HG02678 (cell line): ENCODE measurements at regions not wholly inside any gene's neighbourhood (a gene's known extent, or its start where the extent isn't known, plus 50 kb on each side); places are given as distances from the start of the nearest gene placed in this dataset.
"Not testable (repeated sequence)": the region's sequence is repeated elsewhere in the genome, so short reads cannot be mapped to it uniquely, and the experiment has no call there.

ENCODE experiments used
- ATAC-seq: cut with Tn5 transposase; IDR thresholded peaks from one replicate; pipeline ENCODE4 v1.9.1; 2021; ENCODE audit warnings: mild to moderate bottlenecking, moderate library complexity; ENCODE audit not compliant: unreplicated experiment

DNA sequence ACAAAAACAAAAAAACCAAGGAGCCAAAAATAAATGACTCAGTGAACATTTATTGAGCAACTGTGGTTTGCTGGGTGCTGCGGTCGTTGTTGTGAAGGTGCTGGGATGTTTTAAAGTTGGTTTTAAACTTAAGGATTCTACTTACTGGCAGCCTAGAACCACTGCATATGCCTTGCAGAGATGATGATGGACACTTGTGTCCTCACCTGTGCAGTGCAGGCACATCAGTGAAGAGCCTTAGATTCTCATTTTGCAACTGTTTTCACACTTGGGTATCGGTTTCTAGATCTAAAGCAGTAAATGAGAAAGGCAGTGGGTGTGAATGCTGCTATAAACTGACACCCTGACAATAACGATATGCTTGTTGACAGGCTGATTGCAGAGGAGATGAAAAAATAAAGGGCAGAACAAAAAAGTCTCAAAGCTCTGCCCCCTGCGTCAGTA lies 68.8 kb downstream of the UTRN start:
- peak; percentile 71 for ATAC-seq

DNA sequence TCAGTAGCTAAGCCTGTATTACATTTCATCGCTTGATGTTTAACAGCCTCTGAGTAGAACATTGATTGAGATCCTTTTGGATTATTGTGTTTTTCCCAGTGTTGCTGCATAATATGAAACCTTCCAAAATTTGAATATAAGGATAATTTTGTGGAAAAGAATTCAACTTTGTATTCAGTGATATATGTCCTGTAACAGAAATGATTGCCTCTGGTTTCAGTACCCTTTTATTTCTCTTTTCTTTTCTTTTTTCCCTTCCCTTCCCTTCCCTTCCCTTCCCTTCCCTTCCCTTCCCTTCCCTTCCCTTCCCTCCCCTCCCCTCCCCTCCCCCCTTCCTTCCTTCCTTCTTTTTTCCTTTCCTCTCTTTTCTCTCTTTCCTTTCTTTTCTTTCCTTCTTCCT lies 74.6 kb downstream of the UTRN start:
- ATAC-seq, result no peak

DNA sequence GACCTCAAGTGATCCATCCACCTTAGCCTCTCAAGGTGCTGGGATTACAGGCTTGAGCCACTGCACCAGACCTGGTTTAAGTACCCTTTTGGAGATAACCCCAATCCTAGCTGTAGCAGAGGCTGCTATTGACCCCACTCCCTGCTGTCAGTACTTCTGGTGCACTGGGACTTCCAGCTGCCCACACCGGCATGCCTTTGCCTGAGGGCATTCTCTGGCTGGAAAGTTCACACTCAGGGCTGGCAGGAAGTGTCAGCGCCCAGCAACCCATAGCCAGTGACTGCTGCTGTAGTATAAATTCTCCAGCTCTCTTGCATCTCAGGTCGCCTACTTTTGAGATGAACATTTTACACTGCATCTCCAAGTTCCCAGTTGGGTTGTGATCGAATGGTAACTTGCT lies 75.3 kb downstream of the UTRN start:
- ATAC-seq, result no peak

DNA sequence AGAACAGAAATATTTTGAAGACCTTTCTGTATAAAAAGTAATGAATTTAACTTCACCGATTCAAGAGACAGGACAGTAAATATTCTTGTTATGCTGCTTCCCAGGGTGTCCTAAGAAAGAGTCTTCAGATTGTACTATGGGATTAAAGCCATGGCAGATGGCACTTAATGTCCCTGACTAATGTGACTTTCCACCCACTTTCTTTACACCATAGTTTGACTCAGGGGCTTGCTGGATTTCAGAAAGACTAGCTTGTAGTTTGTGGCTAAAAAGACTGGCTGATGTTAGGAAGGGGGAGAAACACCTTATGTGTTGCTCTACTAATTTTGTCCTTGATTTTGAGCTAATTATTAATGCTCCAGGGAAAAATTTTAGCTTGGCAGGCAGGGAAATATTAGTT lies 75.9 kb downstream of the UTRN start:
- no peak for ATAC-seq

DNA sequence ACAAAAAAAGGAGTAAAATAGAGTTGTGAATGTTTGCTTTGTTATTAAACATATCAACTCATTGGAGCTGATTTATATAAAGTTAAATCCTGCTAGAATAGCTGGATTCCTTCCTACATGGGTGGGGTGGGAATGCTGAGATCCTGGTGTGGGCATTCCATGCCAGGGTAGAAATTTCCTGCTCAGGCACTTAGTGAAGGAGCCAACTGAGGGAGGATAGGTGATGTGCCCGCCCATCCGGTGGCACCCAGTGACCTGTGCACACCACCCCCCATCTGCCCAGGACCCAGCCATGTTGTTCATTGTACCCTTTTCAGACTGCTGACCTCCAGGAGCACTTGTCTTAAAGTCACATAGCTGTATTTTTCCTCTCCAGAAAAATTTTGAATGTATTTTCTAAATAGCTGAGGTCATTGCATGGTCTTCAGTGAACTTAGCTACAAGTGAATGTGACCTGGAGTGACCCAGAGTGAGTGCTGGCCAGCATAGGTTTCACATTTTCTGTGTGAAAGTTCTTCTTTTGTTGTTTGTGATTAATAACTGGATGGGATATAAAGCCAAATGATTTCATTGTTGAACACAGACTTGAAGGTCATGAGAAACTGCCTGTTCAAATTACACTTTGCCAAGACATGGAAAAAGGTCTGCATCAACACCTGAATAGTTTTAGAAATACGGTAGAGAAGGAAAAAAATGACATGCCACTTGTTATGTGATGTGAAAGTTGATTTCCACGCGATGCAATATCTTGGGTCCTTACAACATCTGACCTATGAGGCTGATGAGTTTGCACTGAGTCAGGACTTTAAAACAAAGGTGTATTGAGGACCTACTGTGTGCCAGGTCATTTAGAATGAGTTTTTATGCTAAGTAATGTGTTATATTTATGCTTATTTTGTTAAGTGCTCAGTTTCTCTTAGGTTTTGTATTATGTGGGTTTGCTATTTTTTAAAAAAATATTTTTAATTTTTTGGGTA lies 77.2 kb downstream of the UTRN start:
- ATAC-seq, result no peak

DNA sequence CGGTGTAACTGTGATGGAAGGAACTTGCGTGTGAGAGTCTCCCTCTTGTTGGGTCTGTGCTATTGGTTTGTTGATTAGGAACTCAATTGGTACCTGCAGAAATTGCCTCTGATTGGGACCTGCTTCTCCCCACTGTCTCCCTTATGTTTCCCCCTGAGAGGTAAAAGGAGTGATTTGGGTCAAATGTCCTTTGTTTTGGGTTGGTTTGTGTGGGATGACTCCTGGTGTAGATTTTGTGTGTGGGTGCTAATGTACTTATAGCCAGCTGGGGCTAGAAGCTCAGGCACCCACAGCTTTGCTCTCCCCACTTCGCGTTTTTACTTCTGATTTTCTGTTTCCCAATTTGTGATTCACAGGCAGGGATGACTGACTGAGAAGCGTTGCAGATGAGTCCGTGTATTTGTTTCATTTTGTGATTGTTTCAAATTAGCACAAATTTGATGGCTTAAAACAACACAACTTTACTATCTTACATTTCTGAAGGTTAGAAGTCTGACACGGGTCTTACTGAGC lies 79.1 kb downstream of the UTRN start:
- ATAC-seq, result no peak

DNA sequence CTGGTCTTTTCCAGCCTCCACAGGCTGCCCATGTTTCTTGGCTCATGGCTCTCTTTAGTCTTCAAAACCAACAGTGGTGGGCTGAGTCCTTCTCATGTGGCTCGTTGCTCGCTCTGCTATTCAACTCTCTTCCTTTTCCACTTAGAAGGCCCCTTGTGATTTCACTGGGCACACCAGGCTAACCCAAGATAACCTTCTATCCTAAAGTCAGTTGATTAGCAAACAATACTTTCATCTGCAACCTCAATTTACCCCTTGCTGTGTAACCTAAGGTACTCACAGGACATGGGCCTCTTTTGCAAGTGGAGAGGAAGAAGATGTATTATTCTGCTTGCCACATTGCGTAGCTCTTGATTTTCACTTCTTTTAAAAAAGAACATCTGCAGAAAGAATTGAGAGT lies 79.6 kb downstream of the UTRN start:
- no peak for ATAC-seq

DNA sequence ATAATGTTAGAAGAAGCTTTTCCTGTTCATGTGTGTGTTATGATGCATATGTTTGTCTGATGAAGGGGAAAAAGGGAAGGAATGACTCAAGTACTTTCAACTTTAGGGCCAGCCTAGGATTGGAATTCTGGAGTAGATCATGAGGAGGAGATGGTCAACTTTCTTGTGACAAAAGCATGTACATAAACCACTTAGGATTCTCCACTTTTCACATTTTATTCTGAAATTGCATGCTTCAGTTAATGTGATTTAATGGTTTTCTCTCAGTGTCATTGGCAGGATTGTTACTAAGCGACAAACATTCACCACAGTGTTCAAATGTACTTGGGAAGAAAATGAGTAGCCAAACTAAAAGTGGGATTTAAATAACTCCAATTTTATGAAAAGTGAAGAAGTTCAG lies 80.1 kb downstream of the UTRN start:
- no peak for ATAC-seq

DNA sequence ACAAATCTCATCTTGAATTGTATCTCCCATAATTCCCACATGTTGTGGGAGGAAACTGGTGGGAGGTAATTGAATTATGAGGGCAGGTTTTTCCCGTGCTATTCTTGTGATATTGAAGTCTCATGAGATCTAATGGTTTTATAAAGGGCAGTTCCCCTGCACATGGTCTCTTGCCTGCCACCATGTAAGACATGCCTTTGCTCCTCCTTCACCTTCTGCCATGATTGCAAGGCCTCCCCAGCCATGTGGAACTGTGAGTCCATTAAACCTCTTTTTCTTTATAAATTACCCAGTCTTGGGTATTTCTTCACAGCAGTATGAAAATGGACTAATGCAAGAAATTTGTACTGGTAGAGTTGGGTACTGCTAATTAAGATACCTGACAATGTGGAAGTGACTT lies 84.6 kb downstream of the UTRN start:
- not testable (repeated sequence) for ATAC-seq

DNA sequence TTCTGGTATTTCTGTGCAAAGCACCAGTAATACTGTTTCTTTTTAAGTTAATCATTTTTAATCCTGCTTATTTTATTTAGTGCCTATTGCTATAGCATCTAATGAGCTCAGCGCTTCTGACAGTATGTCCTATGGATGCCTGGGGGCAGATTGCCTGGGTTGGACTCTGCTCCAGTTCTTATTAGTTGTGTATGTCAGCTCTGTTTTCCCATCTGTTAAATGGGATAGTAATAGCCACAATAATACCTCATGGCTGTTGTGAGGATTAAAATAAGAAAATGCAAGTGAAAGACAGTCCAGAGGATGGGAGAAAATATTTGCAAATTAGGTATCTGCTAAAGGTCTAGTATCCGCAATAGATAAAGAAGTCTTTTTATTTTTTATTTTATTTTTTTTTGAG lies 87.0 kb downstream of the UTRN start:
- ATAC-seq, result no peak

DNA sequence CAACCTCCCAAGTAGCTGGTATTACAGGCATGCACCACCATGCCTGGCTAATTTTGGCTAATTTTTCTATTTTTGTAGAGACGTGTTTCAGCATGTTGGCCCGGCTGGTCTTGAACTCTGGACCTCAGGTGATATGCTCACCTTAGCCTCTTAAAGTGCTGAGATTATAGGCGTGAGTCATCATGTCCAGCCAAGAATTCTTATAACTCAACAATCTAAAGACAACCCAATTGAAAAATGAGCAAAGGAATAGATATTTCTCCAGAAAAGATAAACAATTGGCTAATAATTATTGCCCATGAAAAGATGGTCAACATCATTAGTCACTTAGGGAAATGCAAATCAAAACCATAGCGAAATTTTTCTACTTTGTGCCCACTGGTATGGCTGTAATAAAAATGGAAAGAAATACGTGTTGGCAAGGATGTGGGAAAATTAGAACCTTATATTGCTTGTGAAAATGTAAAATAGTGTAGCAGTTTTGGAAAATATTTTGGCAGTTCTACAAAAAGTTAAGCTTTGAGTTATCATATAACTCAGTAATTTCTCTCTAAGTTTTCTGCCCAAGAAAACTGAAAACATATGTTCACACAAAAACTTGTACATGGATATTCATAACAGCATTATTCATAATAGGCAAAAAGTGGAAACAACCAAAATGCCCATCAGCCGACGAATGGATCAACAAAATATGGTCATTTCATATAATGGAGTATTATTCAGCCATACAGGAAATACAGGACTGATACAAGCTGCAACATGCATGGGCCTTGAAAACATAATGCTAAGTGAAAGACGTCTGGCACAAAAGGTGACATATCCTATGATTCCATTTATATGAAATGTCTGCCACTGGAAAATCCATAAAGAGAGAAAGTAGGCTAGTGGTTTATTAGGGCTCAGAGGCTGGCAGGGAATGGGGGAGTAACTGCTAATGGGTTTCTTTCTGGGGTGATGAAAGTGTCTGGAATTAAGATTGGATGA lies 87.8 kb downstream of the UTRN start:
- ATAC-seq, result no peak

DNA sequence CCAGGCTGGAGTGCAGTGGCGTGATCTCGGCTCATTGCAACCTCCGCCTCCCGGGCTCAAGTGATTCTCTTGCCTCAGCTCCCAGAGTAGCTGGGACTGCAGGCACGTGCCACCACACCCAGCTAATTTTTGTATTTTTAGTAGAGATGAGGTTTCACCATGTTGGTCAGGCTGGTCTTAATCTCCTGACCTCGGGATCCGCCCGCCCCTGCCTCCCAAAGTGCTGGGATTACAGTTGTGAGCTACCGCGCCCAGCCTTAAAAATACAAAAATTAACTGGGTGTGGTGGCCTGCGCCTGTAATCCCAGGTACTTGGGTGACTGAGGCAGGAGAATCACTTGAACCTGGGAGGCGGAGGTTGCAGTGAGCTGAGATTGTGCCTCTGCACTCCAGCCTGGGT lies 89.4 kb downstream of the UTRN start:
- ATAC-seq, result not testable (repeated sequence)

DNA sequence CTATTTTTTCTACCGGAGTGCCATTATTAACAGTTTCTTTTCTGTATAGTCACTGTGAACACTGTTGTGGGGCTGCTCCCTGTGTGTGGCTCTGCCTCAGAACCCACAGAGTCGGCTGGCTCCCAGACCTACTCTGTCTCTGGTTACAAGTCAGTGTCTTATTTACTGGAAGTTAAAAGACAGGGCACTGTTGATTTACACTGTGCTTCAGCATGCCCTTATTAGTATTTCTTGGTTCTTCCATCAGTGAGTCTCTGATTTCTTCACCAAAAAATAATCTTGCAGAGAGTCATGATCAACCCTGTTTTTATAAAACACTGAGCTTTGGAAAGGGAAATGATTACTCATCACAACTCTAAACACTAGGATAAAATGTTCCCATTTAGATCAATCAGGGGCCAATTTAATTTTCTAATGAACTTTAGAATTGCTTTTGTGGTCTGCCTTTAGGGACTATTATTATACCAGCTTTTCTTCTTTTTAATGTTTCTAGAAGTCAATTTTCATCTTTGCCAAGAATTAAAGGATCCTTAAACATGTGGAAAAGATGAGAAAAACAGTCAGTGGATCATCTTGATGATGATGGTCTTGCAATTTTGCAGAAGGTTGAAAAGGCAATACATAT lies 92.6 kb downstream of the UTRN start:
- ATAC-seq, result no peak

DNA sequence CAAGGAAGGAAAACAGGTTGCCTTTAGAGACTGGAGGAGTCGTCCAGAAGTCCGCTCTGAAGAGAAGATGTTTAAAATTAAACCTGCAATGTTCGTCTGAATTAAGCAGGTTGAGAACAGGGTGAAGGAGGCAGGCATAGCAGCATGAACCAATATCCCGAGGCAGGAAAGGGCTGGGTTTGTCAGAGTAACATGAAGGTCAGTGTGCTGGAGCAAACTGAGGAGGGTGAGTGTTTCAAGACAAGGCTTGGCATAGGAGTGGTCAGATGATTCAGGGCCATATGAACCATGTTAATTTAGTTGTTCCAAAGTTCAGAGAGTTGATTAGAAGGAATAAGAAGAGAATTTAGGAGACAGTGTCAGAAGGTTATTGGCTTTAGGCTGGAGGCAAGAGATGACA lies 93.3 kb downstream of the UTRN start:
- no peak for ATAC-seq

DNA sequence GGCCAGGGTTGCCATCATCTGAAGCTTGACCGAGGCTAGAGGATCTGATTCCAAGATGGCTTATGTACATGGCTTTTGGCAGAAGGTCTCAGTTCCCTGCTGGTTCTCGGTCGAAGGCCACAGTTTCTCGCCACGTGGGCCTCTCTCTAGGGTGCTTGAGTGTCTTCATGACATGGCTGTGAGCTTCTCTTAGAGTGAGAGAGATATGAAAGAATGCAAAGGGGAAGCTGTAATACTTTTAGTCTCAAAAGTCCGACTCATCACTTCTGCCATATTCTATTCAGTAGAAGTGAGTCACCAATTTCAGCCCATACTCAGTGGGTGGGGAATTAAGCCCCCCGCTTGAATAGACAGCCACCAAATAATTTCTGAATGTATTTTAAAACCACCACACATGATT lies 94.2 kb downstream of the UTRN start:
- no peak for ATAC-seq

DNA sequence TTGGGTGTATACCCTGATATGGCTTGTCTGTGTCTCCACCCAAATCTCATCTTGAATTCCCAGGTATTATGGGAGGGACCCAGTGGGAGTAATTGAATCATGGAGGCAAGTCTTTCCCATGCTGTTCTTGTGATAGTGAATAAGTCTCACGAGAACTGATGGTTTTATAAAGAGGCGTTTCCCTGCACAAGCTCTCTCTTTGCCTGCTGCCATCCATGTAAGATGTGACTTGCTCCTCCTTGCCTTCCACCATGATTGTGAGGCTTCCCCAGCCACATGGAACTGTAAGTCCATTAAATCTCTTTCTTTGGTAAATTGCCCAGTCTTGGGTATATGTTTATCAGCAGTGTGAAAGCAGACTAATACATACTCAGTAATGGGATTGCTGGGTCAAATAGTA lies 96.4 kb downstream of the UTRN start:
- ATAC-seq, result not testable (repeated sequence)

DNA sequence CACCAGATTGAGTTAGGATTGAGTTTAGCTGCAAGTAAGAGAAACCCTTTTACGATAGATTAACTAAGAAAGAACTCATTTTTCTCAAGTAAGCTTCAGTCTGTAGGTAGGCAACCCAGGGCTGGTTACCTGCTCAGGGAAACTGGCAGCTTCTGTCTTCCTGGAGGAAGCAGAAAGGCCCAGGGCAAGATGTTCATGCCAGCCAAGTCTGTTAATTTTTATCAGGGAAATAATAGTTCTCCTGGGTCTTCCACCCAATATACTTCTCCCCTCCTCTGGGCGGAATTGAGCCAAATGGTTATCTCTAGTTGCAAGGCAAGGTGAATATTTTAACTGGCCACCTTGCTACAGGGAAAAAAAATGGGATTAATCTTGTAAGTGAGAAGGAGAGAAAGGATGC lies 98.2 kb downstream of the UTRN start:
- ATAC-seq, result no peak

DNA sequence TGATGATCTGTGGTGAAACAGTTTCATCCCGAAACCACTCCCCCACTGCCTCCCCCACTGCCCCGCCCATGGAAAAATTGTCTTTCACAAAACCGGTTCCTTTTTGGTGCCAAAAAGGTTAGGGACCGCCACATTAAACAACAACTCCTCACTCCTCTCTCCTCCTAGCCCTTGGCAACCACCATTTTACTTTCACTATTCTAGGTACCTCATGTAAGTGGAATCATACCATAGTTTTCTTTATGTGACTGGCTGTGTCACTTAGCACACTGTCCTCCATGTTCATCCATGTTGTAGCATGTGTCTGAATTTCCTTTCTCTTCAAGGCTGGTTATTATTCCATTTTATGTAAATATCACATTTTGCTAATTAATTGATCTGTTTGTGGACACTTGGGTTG lies 99.3 kb downstream of the UTRN start:
- no peak for ATAC-seq

DNA sequence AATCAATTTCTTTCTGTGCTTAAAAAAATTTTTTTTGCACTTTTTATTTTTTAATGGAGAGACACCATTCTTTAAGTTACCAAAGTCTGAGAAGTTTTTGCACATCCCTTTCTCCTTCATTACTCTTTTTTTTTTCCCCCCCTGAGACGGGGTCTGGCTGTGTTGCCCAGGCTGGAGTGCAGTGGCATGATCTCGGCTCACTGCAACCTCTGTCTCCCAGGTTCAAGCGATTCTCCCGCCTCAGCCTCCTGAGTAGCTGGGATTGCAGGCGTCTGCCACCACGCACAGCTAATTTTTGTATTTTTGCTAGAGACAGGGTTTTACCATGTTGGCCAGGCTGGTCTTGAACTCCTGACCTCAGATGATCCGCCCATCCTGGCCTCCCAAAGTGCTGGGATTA lies 104.3 kb downstream of the UTRN start:
- ATAC-seq, result not testable (repeated sequence)

DNA sequence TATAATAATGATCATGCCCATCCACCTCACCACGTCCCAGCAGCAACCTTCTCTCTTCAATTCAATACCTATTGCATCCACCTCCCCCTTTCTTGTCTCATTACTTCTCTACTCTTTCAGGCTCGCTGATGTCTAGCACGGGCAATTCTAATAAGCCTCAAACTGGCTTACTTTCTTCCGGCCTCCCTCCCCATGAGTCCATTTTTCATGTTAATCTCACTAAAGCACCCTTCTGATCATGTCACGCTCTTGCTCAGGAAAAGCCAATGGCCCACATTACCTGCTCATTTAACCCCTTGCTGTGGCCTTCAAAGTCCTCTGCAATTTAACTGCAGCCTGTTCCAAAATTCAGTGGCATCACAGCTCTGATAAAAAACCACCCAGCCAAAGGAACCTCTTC lies 105.1 kb downstream of the UTRN start:
- ATAC-seq, result no peak

DNA sequence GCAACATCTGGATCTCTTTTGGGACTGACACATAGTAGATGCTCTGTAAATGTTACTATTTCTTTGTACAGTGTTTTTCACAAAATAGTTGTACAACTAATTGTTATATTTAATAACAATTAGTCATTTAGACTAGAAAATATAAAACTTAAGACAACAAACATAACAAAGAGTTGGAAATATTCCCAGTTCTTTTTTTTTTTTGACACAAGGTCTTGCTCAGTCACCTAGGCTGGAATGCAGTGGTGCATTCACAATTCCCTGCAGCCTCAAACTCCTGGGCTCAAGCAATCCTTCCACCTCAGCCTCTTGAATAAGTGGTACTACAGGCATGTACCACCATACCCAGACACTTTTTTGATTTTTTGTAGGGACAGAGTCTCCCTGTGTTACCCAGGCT lies 105.8 kb downstream of the UTRN start:
- no peak for ATAC-seq
